A549 (cell line): ENCODE measurements at regions not wholly inside any gene's neighbourhood (a gene's known extent, or its start where the extent isn't known, plus 50 kb on each side); places are given as distances from the start of the nearest gene placed in this dataset.

Experiments
- ATAC-seq, 2 experiments: fragments of 200-7000 bp in 1 of 2; fragments of >200 bp in 1 of 2; cut with Nextera tagmentation in 1 of 2; cut with Tn5 transposase in 1 of 2; 3 replicates each; pipeline versions ENCODE4 v1.8.0 to v1.9.1; 2018 to 2020; ENCODE audit warnings: mild to moderate bottlenecking in 1 of 2, moderate library complexity in 1 of 2
- CTCF ChIA-PET: fragments of 300-600 bp; sonication (Branson Sonifier 250); formaldehyde crosslinking; extraction: SDS; loops from one replicate; lab custom pipeline; 2021; ENCODE audit warnings: antibody characterized with exemption, inconsistent platforms; lab: Yijun Ruan, JAX
- POLR2A ChIA-PET: fragments of 350-600 bp; formaldehyde crosslinking; extraction: SDS; loops from one replicate; lab custom pipeline; 2021; ENCODE audit warnings: antibody characterized with exemption, inconsistent platforms; lab: Yijun Ruan, JAX
- DNase-seq, 2 experiments: peaks; one replicate each; pipeline versions ENCODE4 v3.0.0 to v3.0.0-alpha.2; 2011 to 2016; ENCODE audit warnings: low read depth in 1 of 2, low spot score in 1 of 2
- FAIRE-seq: peaks from 2 replicates; lab custom pipeline; 2011; peaks lifted over from hg19 to GRCh38; lab: Jason Lieb, UNC
- H3K27ac ChIP-seq, 2 experiments: fragments of >200 bp; sonication (Bioruptor Twin); formaldehyde crosslinking; 3 replicates each; pipeline ENCODE4 v1.5.1; 2016 to 2017
- H3K4me1 ChIP-seq: fragments of >200 bp; sonication (Bioruptor Twin); formaldehyde crosslinking; 3 replicates; pipeline ENCODE4 v1.6.1; 2016
- H3K4me2 ChIP-seq: fragments of >200 bp; sonication (Bioruptor Twin); formaldehyde crosslinking; 3 replicates; pipeline ENCODE4 v1.6.1; 2016
- H3K4me3 ChIP-seq: fragments of >200 bp; sonication (Bioruptor Twin); formaldehyde crosslinking; 3 replicates; pipeline ENCODE4 v1.5.1; 2016
- H3K9me3 ChIP-seq: fragments of >200 bp; sonication (Bioruptor Twin); formaldehyde crosslinking; 3 replicates; pipeline ENCODE4 v1.6.1; 2016
- ATOH8 ChIP-seq: fragments of 250-450 bp; sonication (Bioruptor Pico); IDR thresholded peaks from 2 replicates; pipeline ENCODE4 v1.5.0; 2020; ENCODE audit warnings: low read depth, mild to moderate bottlenecking, moderate library complexity
- BCL3 ChIP-seq: fragments of >200 bp; sonication (Bioruptor Twin); formaldehyde crosslinking; IDR thresholded peaks from 3 replicates; pipeline ENCODE4 v1.6.1; 2016
- BHLHE40 ChIP-seq: IDR thresholded peaks from 2 replicates; pipeline ENCODE4 v1.6.1; 2012; ENCODE audit warnings: low read depth, low read length, inconsistent platforms
- CHD2 ChIP-seq: fragments of 150-350 bp; IDR thresholded peaks from 2 replicates; pipeline ENCODE4 v1.6.1; 2014; ENCODE audit warnings: low read length; ENCODE audit not compliant: partially characterized antibody
- CHD4 ChIP-seq: fragments of 200-600 bp; sonication (generic); IDR thresholded peaks from 2 replicates; pipeline ENCODE4 v1.6.1; 2016; ENCODE audit warnings: antibody characterized with exemption, mild to moderate bottlenecking, borderline replicate concordance
- FOSL2 ChIP-seq, 2 experiments: fragments of 450-650 bp in 1 of 2; fragments of >200 bp in 1 of 2; sonication (Bioruptor Twin) in 1 of 2; formaldehyde crosslinking; IDR thresholded peaks; 2 replicates each; pipeline versions ENCODE4 v1.5.0 to v1.6.1; 2016 to 2020; ENCODE audit warnings: mild to moderate bottlenecking in 1 of 2, moderate library complexity in 1 of 2
- HES2 ChIP-seq: fragments of >200 bp; sonication (Bioruptor Twin); formaldehyde crosslinking; IDR thresholded peaks from 2 replicates; pipeline ENCODE4 v1.6.1; 2016
- HEYL ChIP-seq: fragments of 250-450 bp; sonication (Bioruptor Pico); IDR thresholded peaks from 2 replicates; pipeline ENCODE4 v1.8.0; 2021; ENCODE audit warnings: mild to moderate bottlenecking, moderate library complexity
- HOXA7 ChIP-seq: fragments of 250-450 bp; sonication (Bioruptor Pico); IDR thresholded peaks from 2 replicates; pipeline ENCODE4 v1.5.0; 2020; ENCODE audit warnings: mild to moderate bottlenecking, moderate library complexity
- HOXB5 ChIP-seq: fragments of 250-450 bp; sonication (Bioruptor Pico); IDR thresholded peaks from 2 replicates; pipeline ENCODE4 v1.5.0; 2020; ENCODE audit warnings: mild to moderate bottlenecking, moderate library complexity
- JUN ChIP-seq, 2 experiments: fragments of >200 bp; sonication (Bioruptor Twin); formaldehyde crosslinking; IDR thresholded peaks; 2 replicates in 1 of 2; 3 replicates in 1 of 2; pipeline ENCODE4 v1.6.1; 2016 to 2017
- KDM1A ChIP-seq: fragments of 200-600 bp; sonication (generic); IDR thresholded peaks from 2 replicates; pipeline ENCODE4 v1.6.1; 2016; ENCODE audit warnings: low read depth, mild to moderate bottlenecking
- MAFK ChIP-seq: fragments of 450-650 bp; IDR thresholded peaks from 2 replicates; pipeline ENCODE4 v1.6.1; 2014; ENCODE audit not compliant: partially characterized antibody
- POLR2A ChIP-seq: IDR thresholded peaks from 2 replicates; pipeline ENCODE4 v1.6.1; 2012; ENCODE audit warnings: mild to moderate bottlenecking, low read length
- RCOR1 ChIP-seq: fragments of 150-350 bp; IDR thresholded peaks from 2 replicates; pipeline ENCODE4 v1.6.1; 2014; ENCODE audit warnings: antibody characterized with exemption, low read length, low read depth
- RFX5 ChIP-seq: fragments of 450-650 bp; IDR thresholded peaks from 2 replicates; pipeline ENCODE4 v1.7.1; 2014; ENCODE audit warnings: antibody characterized with exemption, mild to moderate bottlenecking, moderate library complexity
- RNF2 ChIP-seq: fragments of 200-600 bp; sonication (generic); IDR thresholded peaks from 2 replicates; pipeline ENCODE4 v1.6.1; 2016; ENCODE audit warnings: low read depth, mild to moderate bottlenecking, antibody characterized with exemption, moderate library complexity, borderline replicate concordance
- SMC3 ChIP-seq: fragments of >200 bp; sonication (Bioruptor Twin); formaldehyde crosslinking; IDR thresholded peaks from 3 replicates; pipeline ENCODE4 v1.6.1; 2018; ENCODE audit warnings: inconsistent platforms
- TP53 ChIP-seq: fragments of 250-450 bp; sonication (Bioruptor Pico); IDR thresholded peaks from 2 replicates; pipeline ENCODE4 v1.5.0; 2021; ENCODE audit warnings: mild to moderate bottlenecking, moderate library complexity
- USF2 ChIP-seq: fragments of 450-650 bp; IDR thresholded peaks from 2 replicates; pipeline ENCODE4 v1.6.1; 2014; ENCODE audit warnings: antibody characterized with exemption
- ZC3H11A ChIP-seq: fragments of 450-650 bp; IDR thresholded peaks from 2 replicates; pipeline ENCODE4 v1.6.1; 2014; ENCODE audit warnings: antibody characterized with exemption, mild to moderate bottlenecking
- ZFP36 ChIP-seq: fragments of 450-650 bp; IDR thresholded peaks from 2 replicates; pipeline ENCODE4 v1.6.1; 2014; ENCODE audit warnings: borderline replicate concordance; ENCODE audit not compliant: partially characterized antibody
- WGBS: methylation state at CpG from one replicate; pipeline ENCODE4 v1.1.6; 2017; ENCODE audit errors: missing lambda C conversion rate; 5-methylcytosine and 5-hydroxymethylcytosine counted together

- ATAC-seq (no peak), FAIRE-seq (no peak), DNase-seq (no peak)
- Histone ChIP-seq H3K4me1 (peaks cover 9% of the 10 kb centered on the region; the same call in 2 of the 3 replicates), H3K4me3 (no peak overlapping the region), H3K27ac (no peak overlapping the region), H3K9me3 (no peaks in the 10 kb centered on the region), H3K4me2 (no peak overlapping the region)
- ChIA-PET CTCF (interaction anchor here (1.3 kb wide), 1 partner anchor 10 kb away, joined by 3 read pairs; no protein-coding TSS in a partner anchor), POLR2A (no interaction called here)
- WGBS: 87% methylated on average over 6 of the region's 6 CpGs
- TF ChIP-seq ZFP36 (no peak), HOXB5 (CRISPR knock-in tag) (no peak), POLR2A (no peak), JUN (IDR thresholded peaks at IDR 0.05) (no peak), HES2 (no peak), BHLHE40 (no peak), RCOR1 (no peak), RNF2 (no peak), HEYL (CRISPR knock-in tag) (no peak), BCL3 (no peak), ZC3H11A (no peak), RFX5 (no peak), TP53 (CRISPR knock-in tag) (no peak), CHD4 (no peak), CHD2 (no peak), USF2 (no peak), SMC3 (no peak), MAFK (no peak), KDM1A (no peak), HOXA7 (CRISPR knock-in tag) (no peak)
Observed at GRCh38 chr17:62899361-62899760, 66.7 kb upstream of the TANC2 start.

DNA sequence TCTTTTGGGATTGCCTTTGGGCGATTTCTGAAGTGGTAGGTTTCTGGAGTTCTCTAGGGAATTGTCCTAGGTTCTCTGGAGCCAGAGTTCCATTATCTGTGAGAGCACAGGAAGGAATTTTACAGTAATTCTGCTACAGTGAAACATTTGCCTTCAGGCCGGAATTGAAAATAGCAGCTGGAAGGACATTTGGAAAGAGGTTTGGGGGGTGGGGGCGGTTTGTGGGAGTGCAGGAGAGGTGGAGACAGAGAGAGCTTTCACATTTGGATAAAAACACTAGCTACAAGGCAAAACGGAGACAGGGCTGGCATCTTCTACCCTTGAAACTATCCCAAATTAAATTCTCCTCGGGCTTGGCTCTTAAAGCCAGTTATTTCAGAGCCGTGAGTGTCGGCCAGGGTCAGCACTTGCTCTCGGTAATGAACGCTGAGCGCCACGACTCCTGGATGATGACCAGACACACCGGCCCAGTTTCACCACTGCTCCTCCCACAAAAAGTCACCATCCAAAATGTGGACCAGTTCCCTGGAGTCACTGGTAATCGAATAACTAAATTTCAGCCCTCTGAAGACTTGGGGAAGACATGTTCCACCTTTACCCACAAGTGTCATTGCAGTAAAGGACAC lies 67.7 kb upstream of the TANC2 start:
- POLR2A ChIA-PET: no interaction called here
- CTCF ChIA-PET: interaction anchor here (0.7 kb wide), 1 partner anchor 34 kb away, joined by 3 read pairs; no protein-coding TSS in a partner anchor
- peaks cover 15% of the 10 kb centered on the region; the same call in 2 of the 3 replicates for H3K4me1 ChIP-seq
- no peak overlapping the region for H3K4me2 ChIP-seq
- DNase-seq (no peak), FAIRE-seq (no peak), ATAC-seq (no peak)
- peak overlapping the region in 1 of 2 experiments; percentile 20; a peak in 1 of 6 replicates for H3K27ac ChIP-seq
- no peak overlapping the region for H3K4me3 ChIP-seq
- 78% methylated on average over 13 of the region's 13 CpGs for WGBS
- TF ChIP-seq RFX5: no peak
- H3K9me3 ChIP-seq: no peaks in the 10 kb centered on the region

DNA sequence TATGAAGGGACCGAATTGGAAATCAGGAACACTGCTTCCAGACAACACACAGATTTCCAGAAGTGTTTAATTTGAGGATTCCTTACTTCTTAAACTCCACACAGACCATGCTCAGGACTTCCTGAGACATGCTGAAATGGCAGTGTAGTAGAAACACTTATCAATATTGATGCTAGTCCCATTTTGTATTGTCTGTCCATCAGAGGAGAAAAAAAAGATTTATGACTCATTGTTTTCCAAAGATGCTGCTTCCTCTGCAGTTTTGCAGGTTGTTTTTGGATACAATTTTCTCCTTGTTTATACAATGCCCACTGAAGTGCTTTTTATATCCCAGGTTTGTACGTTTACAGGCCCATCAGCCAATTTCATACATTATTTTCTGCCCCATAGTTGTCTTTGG lies 68.3 kb upstream of the TANC2 start:
- peak; percentile 86 for FAIRE-seq
- POLR2A ChIA-PET: no interaction called here
- Histone ChIP-seq H3K9me3 (no peaks in the 10 kb centered on the region), H3K27ac (no peak overlapping the region), H3K4me1 (peaks cover 22% of the 10 kb centered on the region), H3K4me3 (no peak overlapping the region), H3K4me2 (no peak overlapping the region)
- CTCF ChIA-PET: interaction anchor here (0.7 to 1.0 kb wide), 2 partner anchors 34 to 71 kb away, joined by 3 read pairs; no protein-coding TSS in a partner anchor
- ATAC-seq: no peak
- WGBS: 52% methylated on average over 2 of the region's 2 CpGs
- no peak for TF ChIP-seq ATOH8 (CRISPR knock-in tag)
- no peak for TF ChIP-seq FOSL2 (IDR thresholded peaks at IDR 0.05)
- TF ChIP-seq FOSL2 (CRISPR knock-in tag; IDR thresholded peaks at IDR 0.05): peak; percentile 59
- DNase-seq: no peak
